ENCODE measurements at regions not wholly inside any gene's neighbourhood (a gene's known extent, or its start where the extent isn't known, plus 50 kb on each side); places are given as distances from the start of the nearest gene placed in this dataset.

GRCh38 chr22:48798281-48799226, 1029.1 kb downstream of the BRD1 start:
- TF ChIP-seq CTCF (IDR thresholded peaks at IDR 0.05) (no peak), POLR2A (IDR thresholded peaks at IDR 0.05) (no peak)

Data from heart left ventricle (tissue), 13 donors.